K562 (cell line): ENCODE measurements at regions not wholly inside any gene's neighbourhood (a gene's known extent, or its start where the extent isn't known, plus 50 kb on each side); places are given as distances from the start of the nearest gene placed in this dataset.

Source experiments
- HSF4 ChIP-seq: fragments of 250-450 bp; sonication (Bioruptor Pico); IDR thresholded peaks from 2 replicates; pipeline ENCODE4 v2.1.2; 2022; ENCODE audit warnings: mild to moderate bottlenecking, moderate library complexity, borderline replicate concordance
- TF ChIP-seq, protein P1 (sequence below): fragments of 450-650 bp; IDR thresholded peaks from 2 replicates; pipeline ENCODE4 v1.6.1; 2016; ENCODE audit warnings: mild to moderate bottlenecking, moderate library complexity
- TF ChIP-seq, protein P2 (sequence below): fragments of 200-400 bp; formaldehyde crosslinking; IDR thresholded peaks from 2 replicates; pipeline ENCODE4 v1.6.1; 2017; ENCODE audit warnings: mild to moderate bottlenecking, low read depth, low read length, moderate library complexity

DNA sequence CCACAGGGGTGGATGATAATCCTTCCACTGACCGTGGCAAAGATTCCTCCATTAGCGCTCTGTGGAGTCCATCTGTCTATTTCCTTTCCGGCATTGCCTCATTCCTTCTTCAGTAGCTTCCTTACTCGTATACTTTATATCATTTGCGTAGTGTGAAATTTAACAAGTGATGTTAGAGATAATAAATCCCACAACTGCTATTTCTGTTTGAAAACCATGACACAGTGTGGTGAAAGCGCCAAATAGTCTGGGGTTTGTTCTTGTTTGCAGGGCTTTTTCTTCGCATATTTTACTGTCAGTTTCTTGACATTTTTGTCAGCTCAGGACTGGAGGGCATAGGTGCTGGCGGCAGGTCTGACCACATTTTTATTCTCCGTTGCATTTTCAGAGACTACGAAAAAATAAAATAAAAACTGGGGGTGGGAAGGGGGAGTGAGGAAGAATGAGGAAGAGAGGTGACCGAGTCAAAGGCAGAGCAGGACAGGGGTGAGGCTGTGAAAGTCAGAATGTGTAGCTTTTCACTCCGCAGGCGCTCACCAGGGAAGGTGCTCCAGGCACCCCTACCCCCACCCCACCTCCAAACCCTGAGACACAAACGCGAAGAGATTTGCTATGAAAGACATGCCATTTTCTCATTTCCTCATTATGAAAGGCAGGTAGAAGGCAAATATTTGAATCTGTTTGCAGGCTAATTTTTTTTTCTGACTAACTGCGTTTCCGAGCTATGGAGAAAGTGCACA lies 965.0 kb downstream of the MCTP2 start (continued):
- TF ChIP-seq, protein P1, sequence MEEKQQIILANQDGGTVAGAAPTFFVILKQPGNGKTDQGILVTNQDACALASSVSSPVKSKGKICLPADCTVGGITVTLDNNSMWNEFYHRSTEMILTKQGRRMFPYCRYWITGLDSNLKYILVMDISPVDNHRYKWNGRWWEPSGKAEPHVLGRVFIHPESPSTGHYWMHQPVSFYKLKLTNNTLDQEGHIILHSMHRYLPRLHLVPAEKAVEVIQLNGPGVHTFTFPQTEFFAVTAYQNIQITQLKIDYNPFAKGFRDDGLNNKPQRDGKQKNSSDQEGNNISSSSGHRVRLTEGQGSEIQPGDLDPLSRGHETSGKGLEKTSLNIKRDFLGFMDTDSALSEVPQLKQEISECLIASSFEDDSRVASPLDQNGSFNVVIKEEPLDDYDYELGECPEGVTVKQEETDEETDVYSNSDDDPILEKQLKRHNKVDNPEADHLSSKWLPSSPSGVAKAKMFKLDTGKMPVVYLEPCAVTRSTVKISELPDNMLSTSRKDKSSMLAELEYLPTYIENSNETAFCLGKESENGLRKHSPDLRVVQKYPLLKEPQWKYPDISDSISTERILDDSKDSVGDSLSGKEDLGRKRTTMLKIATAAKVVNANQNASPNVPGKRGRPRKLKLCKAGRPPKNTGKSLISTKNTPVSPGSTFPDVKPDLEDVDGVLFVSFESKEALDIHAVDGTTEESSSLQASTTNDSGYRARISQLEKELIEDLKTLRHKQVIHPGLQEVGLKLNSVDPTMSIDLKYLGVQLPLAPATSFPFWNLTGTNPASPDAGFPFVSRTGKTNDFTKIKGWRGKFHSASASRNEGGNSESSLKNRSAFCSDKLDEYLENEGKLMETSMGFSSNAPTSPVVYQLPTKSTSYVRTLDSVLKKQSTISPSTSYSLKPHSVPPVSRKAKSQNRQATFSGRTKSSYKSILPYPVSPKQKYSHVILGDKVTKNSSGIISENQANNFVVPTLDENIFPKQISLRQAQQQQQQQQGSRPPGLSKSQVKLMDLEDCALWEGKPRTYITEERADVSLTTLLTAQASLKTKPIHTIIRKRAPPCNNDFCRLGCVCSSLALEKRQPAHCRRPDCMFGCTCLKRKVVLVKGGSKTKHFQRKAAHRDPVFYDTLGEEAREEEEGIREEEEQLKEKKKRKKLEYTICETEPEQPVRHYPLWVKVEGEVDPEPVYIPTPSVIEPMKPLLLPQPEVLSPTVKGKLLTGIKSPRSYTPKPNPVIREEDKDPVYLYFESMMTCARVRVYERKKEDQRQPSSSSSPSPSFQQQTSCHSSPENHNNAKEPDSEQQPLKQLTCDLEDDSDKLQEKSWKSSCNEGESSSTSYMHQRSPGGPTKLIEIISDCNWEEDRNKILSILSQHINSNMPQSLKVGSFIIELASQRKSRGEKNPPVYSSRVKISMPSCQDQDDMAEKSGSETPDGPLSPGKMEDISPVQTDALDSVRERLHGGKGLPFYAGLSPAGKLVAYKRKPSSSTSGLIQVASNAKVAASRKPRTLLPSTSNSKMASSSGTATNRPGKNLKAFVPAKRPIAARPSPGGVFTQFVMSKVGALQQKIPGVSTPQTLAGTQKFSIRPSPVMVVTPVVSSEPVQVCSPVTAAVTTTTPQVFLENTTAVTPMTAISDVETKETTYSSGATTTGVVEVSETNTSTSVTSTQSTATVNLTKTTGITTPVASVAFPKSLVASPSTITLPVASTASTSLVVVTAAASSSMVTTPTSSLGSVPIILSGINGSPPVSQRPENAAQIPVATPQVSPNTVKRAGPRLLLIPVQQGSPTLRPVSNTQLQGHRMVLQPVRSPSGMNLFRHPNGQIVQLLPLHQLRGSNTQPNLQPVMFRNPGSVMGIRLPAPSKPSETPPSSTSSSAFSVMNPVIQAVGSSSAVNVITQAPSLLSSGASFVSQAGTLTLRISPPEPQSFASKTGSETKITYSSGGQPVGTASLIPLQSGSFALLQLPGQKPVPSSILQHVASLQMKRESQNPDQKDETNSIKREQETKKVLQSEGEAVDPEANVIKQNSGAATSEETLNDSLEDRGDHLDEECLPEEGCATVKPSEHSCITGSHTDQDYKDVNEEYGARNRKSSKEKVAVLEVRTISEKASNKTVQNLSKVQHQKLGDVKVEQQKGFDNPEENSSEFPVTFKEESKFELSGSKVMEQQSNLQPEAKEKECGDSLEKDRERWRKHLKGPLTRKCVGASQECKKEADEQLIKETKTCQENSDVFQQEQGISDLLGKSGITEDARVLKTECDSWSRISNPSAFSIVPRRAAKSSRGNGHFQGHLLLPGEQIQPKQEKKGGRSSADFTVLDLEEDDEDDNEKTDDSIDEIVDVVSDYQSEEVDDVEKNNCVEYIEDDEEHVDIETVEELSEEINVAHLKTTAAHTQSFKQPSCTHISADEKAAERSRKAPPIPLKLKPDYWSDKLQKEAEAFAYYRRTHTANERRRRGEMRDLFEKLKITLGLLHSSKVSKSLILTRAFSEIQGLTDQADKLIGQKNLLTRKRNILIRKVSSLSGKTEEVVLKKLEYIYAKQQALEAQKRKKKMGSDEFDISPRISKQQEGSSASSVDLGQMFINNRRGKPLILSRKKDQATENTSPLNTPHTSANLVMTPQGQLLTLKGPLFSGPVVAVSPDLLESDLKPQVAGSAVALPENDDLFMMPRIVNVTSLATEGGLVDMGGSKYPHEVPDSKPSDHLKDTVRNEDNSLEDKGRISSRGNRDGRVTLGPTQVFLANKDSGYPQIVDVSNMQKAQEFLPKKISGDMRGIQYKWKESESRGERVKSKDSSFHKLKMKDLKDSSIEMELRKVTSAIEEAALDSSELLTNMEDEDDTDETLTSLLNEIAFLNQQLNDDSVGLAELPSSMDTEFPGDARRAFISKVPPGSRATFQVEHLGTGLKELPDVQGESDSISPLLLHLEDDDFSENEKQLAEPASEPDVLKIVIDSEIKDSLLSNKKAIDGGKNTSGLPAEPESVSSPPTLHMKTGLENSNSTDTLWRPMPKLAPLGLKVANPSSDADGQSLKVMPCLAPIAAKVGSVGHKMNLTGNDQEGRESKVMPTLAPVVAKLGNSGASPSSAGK, result peak; percentile 14; the same call in 1 of the 2 replicates
- TF ChIP-seq HSF4 (CRISPR knock-in tag), result no peak
- TF ChIP-seq, protein P2, sequence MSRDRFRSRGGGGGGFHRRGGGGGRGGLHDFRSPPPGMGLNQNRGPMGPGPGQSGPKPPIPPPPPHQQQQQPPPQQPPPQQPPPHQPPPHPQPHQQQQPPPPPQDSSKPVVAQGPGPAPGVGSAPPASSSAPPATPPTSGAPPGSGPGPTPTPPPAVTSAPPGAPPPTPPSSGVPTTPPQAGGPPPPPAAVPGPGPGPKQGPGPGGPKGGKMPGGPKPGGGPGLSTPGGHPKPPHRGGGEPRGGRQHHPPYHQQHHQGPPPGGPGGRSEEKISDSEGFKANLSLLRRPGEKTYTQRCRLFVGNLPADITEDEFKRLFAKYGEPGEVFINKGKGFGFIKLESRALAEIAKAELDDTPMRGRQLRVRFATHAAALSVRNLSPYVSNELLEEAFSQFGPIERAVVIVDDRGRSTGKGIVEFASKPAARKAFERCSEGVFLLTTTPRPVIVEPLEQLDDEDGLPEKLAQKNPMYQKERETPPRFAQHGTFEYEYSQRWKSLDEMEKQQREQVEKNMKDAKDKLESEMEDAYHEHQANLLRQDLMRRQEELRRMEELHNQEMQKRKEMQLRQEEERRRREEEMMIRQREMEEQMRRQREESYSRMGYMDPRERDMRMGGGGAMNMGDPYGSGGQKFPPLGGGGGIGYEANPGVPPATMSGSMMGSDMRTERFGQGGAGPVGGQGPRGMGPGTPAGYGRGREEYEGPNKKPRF, result no peak
